ENCODE measurements at regions not wholly inside any gene's neighbourhood (a gene's known extent, or its start where the extent isn't known, plus 50 kb on each side); places are given as distances from the start of the nearest gene placed in this dataset.

- Histone ChIP-seq H3K27me3 (ENCODE audit: insufficient read depth, poor library complexity, severe bottlenecking) (no peaks in the 10 kb centered on the region), H3K4me3 (replicated peaks; ENCODE audit: insufficient read depth, low read length) (no peak overlapping the region), H3K27ac (replicated peaks) (no peak overlapping the region)
- DNase-seq (ENCODE audit: low read depth in 1 of 2, low spot score in 1 of 2), result no peak
- TF ChIP-seq SPI1 (IDR thresholded peaks at IDR 0.05; ENCODE audit: borderline replicate concordance, low read depth) (no peak), CTCF (IDR thresholded peaks at IDR 0.05; ENCODE audit: insufficient read depth, low read length) (no peak), POLR2AphosphoS5 (IDR thresholded peaks at IDR 0.05; ENCODE audit: low read depth) (no peak), GABPA (IDR thresholded peaks at IDR 0.05; ENCODE audit: low read depth) (no peak), REST (IDR thresholded peaks at IDR 0.05; ENCODE audit: insufficient replicate concordance, low read depth) (no peak)
Measured at GRCh38 chr12:91924827-91925226, 220.8 kb downstream of the BTG1 start.

- Histone ChIP-seq H3K27me3 (ENCODE audit: insufficient read depth, poor library complexity, severe bottlenecking) (no peaks in the 10 kb centered on the region), H3K4me3 (replicated peaks; ENCODE audit: insufficient read depth, low read length) (no peak overlapping the region), H3K27ac (replicated peaks) (no peak overlapping the region)
- no peak for DNase-seq (ENCODE audit: low read depth in 1 of 2, low spot score in 1 of 2)
- TF ChIP-seq GABPA (IDR thresholded peaks at IDR 0.05; ENCODE audit: low read depth) (no peak), POLR2AphosphoS5 (IDR thresholded peaks at IDR 0.05; ENCODE audit: low read depth) (no peak), SPI1 (IDR thresholded peaks at IDR 0.05; ENCODE audit: borderline replicate concordance, low read depth) (no peak)
Measured at GRCh38 chr12:91923864-91924263, 221.8 kb downstream of the BTG1 start.

GRCh38 chr12:91922674-91923073 is 223.0 kb downstream of the BTG1 start:
- TF ChIP-seq REST (IDR thresholded peaks at IDR 0.05; ENCODE audit: insufficient replicate concordance, low read depth), result no peak
- no peak for TF ChIP-seq CTCF (IDR thresholded peaks at IDR 0.05; ENCODE audit: insufficient read depth, low read length)
- no peak for TF ChIP-seq POLR2AphosphoS5 (IDR thresholded peaks at IDR 0.05; ENCODE audit: low read depth)
- TF ChIP-seq GABPA (IDR thresholded peaks at IDR 0.05; ENCODE audit: low read depth), result no peak
- TF ChIP-seq SPI1 (IDR thresholded peaks at IDR 0.05; ENCODE audit: borderline replicate concordance, low read depth), result no peak
- Histone ChIP-seq H3K4me3 (replicated peaks; ENCODE audit: insufficient read depth, low read length) (no peak overlapping the region), H3K27ac (replicated peaks) (no peak overlapping the region), H3K27me3 (ENCODE audit: insufficient read depth, poor library complexity, severe bottlenecking) (no peaks in the 10 kb centered on the region)
- no peak for DNase-seq (ENCODE audit: low read depth in 1 of 2, low spot score in 1 of 2)

DNA sequence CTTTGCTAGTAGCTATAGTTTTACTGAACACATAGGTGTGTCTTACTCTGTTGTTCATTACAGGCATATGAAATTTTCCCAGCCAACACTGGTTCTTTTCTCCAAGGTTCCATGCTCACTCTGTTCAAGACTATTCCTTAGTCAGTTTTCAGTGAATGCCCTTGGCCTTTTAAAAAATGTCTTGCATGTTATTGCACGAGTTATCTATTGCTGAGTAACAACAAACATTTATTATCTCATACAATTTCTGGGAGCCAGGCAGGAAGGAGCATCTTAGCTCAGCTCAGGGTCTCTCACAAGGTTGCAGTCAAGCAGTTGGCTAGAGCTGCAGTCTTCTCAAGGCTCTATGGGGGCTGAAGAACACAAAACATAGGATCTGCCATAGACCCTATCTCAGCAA is 223.5 kb downstream of the BTG1 start:
- DNase-seq (ENCODE audit: low read depth in 1 of 2, low spot score in 1 of 2), result no peak
- Histone ChIP-seq H3K27me3 (ENCODE audit: insufficient read depth, poor library complexity, severe bottlenecking) (no peaks in the 10 kb centered on the region), H3K4me3 (replicated peaks; ENCODE audit: insufficient read depth, low read length) (no peak overlapping the region), H3K27ac (replicated peaks) (no peak overlapping the region)
- TF ChIP-seq POLR2AphosphoS5 (IDR thresholded peaks at IDR 0.05; ENCODE audit: low read depth) (no peak), GABPA (IDR thresholded peaks at IDR 0.05; ENCODE audit: low read depth) (no peak), CTCF (IDR thresholded peaks at IDR 0.05; ENCODE audit: insufficient read depth, low read length) (no peak), SPI1 (IDR thresholded peaks at IDR 0.05; ENCODE audit: borderline replicate concordance, low read depth) (no peak), REST (IDR thresholded peaks at IDR 0.05; ENCODE audit: insufficient replicate concordance, low read depth) (no peak)
